GM12875 (cell line): ENCODE measurements at regions not wholly inside any gene's neighbourhood (a gene's known extent, or its start where the extent isn't known, plus 50 kb on each side); places are given as distances from the start of the nearest gene placed in this dataset.

Experiments used
- H3K4me3 ChIP-seq: one replicate; pipeline ENCODE4 v1.5.1; 2011; ENCODE audit warnings: low read depth, low read length, control low read depth
- CTCF ChIP-seq: IDR thresholded peaks from 2 replicates; pipeline ENCODE4 v1.5.1; 2011; ENCODE audit warnings: low read depth, mild to moderate bottlenecking, control low read depth, inconsistent platforms, low read length, moderate library complexity, borderline replicate concordance; ENCODE audit not compliant: insufficient read depth

- TF ChIP-seq CTCF: no peak
These were observed 197.5 kb downstream of the BARX2 start for GRCh38 chr11:129573161-129573560.

GRCh38 chr11:129574431-129574830 lies 198.8 kb downstream of the BARX2 start:
- no peak for TF ChIP-seq CTCF
- no peak overlapping the region for H3K4me3 ChIP-seq

More at GRCh38 chr11:129573161-129573560, 197.5 kb downstream of the BARX2 start:
- no peak overlapping the region for H3K4me3 ChIP-seq

GRCh38 chr11:129576652-129577051 lies 201.0 kb downstream of the BARX2 start:
- no peak overlapping the region for H3K4me3 ChIP-seq
- TF ChIP-seq CTCF: no peak

GRCh38 chr11:129578006-129578405 lies 202.4 kb downstream of the BARX2 start:
- no peak overlapping the region for H3K4me3 ChIP-seq
- no peak for TF ChIP-seq CTCF

- no peak overlapping the region for H3K4me3 ChIP-seq
- no peak for TF ChIP-seq CTCF
These were observed 204.6 kb downstream of the BARX2 start for GRCh38 chr11:129580278-129580677.

GRCh38 chr11:129584316-129584715 lies 208.7 kb downstream of the BARX2 start:
- no peak overlapping the region for H3K4me3 ChIP-seq
- TF ChIP-seq CTCF: no peak

GRCh38 chr11:129589190-129589860 lies 213.7 kb downstream of the BARX2 start:
- TF ChIP-seq CTCF: no peak
- H3K4me3 ChIP-seq: no peak overlapping the region
